ENCODE measurements at regions not wholly inside any gene's neighbourhood (a gene's known extent, or its start where the extent isn't known, plus 50 kb on each side); places are given as distances from the start of the nearest gene placed in this dataset.
"Not testable (repeated sequence)": the region's sequence is repeated elsewhere in the genome, so short reads cannot be mapped to it uniquely, and the experiment has no call there.

DNA sequence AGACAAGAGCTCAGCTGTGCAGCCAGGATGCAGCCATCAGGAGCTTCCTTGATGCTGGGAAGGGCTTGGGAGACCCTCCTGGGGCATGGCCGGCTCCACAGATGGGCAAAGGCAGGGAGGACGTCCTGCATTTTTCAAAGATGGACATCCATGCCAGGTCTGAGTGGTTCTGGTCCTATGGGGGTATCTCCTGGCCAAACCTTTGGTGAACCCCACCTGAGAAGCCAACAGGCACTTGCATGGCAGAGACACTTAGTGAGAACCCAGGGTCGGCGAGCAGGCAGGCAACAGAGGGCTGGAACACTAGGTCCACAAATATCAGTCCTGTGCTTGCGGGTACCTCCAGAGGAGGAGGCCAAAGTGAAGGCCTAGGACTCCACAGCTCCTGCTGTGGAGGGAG, 70.0 kb downstream of the KCTD15 start:
- no peak for DNase-seq (ENCODE audit: low spot score)

DNA sequence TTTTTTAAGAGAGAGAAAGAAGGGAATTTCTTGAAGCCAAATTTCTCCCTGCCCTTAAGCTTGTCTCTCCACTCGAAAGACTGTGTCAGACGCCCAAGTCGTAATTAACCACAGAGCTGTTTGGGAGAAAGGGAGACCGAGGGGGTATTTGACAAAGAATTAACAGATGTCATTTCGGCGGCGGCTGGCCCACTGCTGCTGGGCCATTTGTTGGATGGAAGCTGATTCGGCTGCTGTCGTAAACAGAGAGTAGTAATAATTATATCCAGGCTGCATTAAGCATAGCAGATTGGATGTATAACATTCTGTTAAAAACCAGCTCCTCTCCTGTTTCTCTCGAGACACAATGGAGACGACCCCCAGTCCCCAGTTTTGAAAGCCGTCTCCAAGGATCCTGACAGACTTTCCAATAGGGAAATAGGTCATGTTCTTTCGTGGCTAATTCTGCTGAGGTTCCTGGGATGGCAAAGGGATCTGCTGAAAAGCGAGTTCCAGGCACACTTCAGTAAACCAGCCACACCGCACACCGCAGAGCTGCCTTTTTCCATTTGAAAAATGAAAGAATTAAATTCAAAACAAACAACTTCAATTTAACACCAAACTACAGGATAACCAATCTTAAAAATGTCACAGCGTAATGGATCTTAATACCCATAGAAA, 71.5 kb downstream of the KCTD15 start:
- DNase-seq (ENCODE audit: low spot score), result no peak

DNA sequence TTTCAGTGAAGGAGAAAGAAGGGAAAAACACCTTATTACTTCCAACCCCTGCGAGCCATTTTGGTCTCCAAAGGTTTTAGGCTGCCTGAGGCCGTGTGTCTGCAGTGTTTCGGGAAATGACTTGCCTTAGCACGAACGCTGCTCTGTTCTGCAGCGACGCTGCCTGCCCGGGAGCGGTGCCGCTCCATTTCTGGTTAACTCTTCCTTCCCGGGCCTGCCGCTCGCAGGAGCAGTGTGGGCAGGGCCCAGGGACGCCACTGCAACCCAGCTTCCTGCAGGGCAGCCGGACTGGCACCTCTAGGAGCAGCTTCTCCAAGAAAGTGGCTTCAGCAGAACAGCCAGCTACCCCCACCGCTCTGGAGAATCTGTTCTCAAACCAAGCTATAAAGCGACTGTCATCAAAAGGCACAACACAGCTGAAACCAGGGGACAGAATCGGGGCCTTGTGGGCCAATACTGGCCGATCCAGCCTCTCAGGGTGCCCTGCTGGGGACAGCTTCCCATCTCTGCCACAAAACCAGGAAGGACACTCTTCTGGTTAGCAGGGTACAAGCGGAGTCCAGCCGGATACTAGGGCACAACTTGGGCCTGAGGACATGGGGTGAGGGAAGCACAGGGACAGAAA, 72.2 kb downstream of the KCTD15 start:
- DNase-seq (ENCODE audit: low spot score), result peak; percentile 71

DNA sequence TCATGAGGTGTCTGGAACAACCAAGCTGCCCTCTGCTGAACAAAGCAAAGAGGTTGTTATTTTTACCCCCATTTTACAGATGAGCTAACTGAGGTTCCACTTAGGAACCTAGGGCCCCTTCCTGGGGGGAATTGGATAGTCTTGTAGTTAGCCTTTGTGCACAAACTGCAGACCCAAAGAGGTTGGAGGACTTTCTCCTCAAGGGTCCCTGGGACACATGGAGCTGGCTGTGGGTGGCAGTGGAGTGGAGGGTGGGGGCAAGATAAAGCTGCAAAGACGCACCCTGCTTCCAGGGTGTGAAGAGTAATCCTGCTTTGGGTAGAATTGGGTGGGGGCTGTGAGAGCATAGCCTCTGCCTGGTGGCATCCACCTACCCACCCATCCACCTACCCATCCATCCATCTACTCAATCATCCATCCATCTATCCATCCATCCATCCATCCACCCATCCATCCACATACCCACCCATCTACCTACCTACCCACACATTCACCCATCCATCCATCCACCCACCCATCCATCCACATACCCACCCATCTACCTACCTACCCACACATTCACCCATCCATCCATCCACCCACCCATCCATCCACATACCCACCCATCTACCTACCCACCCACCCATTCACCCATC, 73.7 kb downstream of the KCTD15 start:
- DNase-seq (ENCODE audit: low spot score), result not testable (repeated sequence)

DNA sequence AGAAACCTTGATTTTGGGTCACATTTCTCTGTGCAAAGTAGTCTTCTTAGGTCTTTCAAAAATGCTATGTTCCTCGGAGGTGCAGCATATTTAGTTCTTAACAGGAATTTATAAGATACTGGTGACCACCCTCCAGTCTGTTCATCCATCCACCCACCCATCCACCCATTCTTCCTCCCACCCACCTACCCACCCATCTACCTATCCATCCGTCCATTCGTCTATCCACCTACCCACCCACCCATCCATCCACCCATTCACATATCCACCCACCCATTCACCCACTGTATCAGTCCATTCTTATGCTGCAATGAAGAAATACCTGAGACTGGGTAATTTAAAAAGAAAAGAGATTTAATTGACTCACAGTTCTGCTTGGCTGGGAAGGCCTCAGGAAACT, 74.9 kb downstream of the KCTD15 start:
- no peak for DNase-seq (ENCODE audit: low spot score)

DNA sequence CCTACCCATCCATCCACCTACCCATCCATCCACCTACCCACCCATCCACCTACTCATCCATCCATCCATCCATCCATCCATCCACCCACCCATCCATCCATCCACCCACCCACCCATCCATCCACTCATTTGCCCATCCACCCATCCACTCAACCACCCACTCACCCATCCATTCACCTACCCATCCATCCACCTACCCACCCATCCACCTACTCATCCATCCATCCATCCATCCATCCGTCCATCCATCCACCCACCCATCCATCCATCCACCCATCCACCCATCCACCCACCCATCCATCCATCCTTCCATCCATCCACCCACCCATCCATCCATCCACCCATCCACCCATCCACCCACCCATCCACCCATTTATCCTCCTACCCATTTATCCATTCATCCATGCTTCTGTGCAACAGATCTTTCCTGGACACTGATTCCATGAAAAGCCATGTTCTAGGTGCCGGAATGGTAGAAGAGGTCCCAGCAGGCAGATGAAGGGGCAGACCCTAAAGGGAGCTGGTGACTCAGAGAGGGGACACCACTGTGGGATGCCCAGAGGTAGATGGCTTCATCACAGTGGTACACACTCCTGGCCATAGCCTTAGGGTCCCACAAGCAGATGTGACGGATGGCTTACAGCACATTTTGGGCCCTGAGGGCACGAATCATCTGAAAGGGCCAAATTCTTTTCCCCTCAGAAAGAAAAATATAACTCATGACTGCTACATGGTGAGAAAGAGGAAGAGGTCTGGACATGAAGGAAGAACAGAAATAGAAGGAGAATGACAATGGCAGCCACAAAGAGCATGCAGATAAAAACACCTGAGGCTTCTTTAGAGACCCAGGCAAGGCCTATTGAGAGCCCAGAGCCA, 76.0 kb downstream of the KCTD15 start:
- no peak for DNase-seq (ENCODE audit: low spot score)

DNA sequence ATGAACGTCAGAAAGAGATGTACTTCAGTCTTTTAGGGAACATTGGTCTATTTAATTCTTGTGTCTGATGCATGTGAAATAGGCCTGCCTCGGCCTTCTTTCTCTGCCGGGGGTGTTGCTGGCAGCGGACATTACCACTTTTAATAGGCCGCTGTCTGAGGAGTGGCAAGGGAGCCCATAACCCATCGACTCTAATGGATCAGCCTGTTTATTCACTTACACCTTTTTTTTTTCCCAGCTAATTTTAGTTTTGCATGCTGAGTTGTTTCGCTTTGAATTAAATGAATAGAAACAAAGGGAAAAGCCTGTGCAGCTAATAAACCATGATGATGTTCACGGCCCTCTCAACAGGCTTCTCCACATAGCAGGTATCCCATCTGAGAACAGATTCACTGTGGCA, 78.4 kb downstream of the KCTD15 start:
- DNase-seq (ENCODE audit: low spot score), result no peak

DNA sequence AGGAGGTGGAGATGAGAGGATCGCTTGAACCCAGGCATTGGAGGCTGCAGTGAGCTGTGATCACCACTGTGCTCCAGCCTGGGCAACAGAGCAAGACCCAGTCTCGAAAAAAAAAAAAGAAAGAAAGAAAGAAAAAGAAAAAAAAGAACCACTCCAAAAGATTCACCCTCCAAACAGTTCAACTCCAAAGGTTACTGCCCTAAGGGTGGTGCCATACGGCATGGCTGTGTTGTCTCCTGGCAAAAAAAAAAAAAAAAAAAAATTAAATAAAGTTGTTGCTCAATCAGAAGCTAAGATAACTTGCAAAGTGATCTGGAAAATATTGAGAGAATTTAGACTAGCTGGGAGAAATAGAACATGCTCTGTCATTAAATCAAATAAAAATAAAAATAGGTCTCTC, 79.5 kb downstream of the KCTD15 start:
- DNase-seq (ENCODE audit: low spot score), result no peak

DNA sequence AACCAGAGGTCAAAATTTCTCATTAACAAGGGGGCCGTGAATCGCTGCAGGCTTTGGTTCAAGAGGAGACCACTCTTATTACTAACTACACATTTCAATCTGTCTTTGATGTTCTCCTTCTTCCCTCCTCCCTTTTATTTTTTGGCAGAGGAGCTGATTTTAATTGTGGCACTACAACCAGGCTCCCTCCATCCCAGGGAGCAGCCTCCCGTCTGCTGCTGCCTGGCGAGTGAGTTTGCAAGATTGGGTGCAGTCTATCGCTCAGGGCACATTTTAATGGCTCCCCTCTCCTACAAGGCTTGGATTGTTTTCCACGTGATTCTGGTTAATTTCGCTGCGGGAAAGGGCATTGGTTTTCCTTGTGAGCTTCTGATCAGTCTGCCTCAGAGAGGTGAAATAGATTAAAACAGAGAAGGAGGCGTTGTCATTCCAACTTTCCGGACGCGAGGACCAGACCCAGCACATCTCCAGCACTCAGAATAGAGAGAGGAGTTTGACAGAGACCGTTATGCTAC, 81.4 kb downstream of the KCTD15 start:
- DNase-seq (ENCODE audit: low spot score), result no peak

DNA sequence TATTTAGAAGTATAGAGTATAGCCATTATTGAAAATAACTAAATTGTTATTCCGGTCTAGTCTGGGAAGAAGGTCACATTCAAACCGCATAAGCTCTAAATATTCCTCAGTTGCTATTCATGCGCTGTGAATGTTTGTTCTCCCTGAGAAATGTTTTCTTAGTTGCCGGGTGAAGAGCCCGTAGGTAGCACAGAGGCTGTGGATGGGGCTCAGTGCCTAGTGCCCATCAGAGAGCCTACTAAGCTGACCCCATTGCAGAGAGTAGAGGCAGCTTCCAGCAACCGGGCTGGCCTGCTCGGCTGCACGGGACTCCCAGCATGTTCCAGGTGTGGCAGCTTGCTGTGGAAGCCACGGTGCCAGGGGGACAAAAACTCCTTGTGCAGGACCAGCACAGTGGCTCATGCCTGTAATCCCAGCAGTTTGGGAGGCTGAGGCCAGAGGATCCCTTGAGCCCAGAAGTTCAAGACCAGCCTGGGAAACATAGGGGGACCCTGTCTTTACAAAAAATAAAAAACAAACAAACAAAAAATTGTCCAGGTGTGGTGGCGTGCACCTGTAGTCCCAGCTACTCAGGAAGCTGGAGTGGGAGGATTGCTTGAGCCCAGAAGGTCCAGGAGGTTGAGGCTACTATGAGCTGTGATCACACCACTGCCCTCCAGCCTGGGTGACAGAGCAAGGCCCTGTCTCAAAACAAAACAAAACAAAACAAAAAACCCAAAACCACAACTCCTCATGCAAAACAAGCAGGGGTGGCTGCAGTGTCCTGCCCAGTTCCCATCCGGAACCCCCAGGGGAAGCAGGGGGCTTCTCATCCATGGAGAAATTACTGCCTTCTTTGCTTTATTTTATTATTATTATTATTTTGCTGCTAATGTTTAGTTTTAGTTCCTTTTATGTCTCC, 82.5 kb downstream of the KCTD15 start:
- DNase-seq (ENCODE audit: low spot score), result no peak

DNA sequence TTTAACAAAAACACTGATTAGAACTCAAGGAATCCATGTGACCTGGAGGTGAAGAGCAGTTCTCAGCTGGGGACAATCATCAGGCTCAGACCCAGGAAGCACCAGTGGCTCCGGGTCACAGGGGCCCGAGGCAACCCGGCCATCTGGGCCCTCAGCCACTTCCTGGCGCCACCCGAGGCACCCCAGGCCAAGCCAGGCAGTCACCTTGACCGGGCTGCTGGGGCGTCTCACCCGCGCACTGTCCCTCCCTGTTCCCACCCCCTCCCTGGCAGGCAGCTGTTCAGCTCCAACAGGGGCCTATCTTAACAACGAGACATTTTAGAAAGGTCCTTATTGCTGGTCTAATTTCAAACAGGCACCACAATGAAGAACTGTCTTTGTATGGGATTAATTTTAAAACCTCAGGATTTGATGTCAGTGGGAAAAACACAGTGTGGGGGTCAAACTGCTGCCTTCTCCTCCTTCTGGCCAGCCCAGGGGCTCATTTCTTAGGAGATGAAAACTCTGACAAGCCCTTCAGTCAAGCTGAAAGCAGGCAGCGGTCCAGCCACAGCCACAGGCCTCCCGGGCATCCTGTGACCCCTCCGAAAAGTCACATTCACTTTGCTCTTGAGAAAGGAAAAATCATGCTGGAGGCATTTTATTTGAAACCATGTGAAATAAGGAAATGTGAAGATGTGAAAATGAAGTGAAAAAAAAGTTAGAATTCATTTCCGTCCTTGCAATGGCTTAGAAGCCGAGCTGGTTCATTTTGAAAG, 83.3 kb downstream of the KCTD15 start:
- DNase-seq (ENCODE audit: low spot score), result no peak

DNA sequence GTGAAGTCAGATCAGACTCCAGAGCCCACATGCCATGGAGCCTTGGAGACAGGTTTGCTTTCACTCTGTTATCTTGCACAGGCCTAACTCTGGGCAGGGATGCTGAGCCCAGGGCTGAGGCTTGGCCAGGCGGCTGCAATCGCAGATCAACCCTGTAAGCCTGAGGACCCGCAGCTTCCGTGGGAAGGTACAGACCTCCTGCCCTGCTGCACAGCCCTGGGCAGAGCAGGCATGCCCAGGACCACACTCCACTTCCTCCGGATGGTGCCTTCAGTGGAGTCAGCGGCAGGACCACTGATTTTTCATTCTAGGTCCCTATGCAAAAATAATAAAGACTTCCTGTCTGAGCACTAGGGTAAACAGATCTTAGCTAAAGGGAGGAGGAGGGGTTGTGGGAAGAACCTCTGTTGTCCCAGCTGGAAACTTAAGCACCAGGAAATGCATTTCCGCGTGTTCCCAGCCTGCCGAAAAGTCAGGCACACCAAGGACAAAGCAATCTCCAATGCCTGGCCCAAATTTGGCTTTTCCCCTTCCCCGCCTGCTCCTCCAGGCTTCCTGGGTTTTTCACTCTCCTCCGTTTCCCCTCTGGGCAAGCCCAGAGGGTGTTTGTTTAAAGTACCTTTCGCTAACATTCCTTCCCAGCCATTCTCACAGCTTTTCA, 87.3 kb downstream of the KCTD15 start:
- DNase-seq (ENCODE audit: low spot score), result peak; percentile 46

DNA sequence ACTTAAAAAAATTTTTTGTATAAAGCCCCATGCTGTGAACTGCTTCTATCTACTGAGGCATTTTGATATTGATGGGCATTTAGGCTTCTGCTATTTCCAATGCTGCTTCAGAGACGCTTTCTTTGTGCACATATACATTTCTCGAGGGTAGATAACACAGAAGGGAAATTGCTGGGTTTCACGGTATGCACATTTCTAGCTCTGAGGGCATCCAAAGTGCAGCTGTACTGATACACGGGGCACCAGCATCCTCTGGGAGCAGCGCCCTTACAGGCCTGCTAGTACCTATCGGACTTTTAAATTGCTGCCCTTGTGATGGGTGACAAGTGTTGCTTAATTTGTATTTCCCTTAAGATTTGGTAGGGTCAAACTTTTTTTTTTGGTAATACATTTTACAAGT, 88.6 kb downstream of the KCTD15 start:
- no peak for DNase-seq (ENCODE audit: low spot score)

DNA sequence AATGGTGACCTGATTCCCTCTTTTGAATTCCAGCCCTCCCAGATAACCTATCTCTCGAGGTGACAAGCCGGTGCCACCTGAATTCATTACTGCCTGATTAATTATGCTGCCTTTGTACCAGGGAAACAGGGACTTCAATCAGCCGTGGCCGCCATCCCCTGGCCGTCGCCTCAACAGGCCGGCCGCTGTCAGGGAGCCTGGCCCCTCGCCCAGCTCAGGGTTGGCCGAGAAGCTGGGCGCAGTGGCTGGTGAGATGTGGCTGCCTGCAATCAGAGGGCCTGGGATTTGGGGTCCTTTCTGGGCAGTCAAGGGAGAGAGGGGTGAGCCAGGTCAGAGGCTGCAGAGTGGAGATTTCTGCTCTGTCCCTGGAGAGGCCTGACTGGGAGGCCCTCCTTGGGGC, 91.2 kb downstream of the KCTD15 start:
- DNase-seq (ENCODE audit: low spot score), result no peak

DNA sequence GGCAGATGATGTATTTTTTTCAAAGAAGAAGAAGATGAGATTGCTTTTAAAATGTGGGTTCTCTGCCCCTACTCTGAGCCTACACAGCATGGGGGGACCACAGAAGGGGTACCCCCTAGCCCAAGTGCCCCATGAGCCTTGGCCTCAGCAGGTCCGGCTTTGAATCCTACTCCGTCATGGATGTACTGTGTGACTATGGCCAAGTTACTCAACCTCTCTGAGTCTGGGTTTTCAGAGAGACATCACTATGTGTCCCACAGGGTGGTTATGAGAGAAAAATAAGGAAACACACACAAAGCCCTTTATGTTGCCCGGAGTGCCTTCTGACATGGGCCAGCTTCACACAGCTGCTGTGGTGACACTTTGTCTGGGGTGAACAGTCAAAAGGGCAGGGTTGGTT, 92.0 kb downstream of the KCTD15 start:
- no peak for DNase-seq (ENCODE audit: low spot score)

DNA sequence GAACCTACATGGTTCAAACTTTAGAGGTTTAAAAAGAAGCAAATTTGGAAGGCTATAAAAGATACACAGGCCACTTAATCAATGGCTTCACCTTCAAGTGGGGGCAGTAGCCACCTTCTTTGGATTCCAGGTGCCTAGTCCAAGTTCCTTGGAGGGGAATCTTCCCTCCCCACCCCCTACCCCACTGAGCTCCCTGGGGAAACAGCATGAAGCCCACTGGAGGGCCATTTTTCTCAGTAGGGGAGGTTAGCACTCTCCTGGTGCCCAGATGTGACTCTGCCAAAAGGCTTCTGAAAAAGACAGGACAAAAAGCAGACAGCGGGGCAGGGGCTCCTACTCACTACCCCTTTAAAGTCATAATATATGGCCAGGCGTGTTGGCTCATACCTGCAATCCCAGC, 93.9 kb downstream of the KCTD15 start:
- DNase-seq (ENCODE audit: low spot score), result no peak

DNA sequence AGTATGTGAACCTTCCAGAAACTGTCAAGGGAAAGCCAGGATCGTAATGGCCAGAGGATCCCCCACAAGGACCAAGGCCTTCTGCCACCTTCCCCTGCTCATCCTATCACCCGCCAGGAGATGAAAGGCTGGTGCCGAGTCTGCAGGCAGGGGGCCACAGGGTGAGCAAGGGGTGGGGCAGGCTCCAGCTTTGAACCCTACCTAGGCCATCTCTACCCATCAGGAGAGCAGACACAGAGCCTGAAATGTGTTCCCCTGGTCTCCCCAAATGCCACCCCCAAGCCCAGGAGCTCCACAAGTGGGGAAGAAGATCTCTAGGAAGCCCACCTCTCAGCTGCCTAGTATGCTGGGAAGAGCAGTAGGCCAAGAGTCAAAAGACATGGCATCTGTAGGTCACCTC, 95.1 kb downstream of the KCTD15 start:
- no peak for DNase-seq (ENCODE audit: low spot score)

DNA sequence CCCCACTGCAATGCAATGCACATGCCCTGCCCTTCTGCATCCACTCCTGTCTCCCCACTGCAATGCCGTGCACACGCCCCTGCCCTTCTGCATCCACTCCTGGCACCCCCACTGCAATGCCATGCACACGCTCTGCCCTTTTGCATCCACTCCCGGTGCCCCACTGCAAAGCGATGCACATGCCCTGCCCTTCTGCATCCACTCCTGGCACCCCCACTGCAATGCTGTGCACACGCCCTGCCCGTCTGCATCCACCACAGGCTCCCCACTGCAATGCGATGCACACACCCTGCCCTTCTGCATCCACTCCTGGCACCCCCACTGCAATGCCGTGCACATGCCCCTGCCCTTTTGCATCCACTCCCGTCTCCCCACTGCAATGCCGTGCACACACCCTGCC, 98.1 kb downstream of the KCTD15 start:
- no peak for DNase-seq (ENCODE audit: low spot score)

DNA sequence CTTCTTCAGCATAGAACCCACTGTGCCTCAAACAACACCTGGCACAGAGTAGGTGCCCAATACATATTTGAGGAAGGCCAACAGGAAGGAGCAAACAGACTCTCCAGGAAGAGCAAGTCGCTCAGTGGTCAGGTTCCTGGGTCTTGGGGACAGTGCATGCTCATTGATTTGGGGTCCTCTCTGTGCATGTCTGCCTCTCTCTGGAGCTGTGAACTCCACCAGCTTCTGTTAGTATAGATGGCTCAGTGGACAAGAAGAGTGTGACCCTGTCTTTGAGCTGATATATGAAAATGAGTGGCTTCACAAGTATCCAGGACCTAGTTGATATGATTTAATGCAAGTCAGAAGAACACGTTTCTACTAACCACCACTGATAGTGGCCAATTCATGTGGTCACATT, 98.7 kb downstream of the KCTD15 start:
- no peak for DNase-seq (ENCODE audit: low spot score)

DNA sequence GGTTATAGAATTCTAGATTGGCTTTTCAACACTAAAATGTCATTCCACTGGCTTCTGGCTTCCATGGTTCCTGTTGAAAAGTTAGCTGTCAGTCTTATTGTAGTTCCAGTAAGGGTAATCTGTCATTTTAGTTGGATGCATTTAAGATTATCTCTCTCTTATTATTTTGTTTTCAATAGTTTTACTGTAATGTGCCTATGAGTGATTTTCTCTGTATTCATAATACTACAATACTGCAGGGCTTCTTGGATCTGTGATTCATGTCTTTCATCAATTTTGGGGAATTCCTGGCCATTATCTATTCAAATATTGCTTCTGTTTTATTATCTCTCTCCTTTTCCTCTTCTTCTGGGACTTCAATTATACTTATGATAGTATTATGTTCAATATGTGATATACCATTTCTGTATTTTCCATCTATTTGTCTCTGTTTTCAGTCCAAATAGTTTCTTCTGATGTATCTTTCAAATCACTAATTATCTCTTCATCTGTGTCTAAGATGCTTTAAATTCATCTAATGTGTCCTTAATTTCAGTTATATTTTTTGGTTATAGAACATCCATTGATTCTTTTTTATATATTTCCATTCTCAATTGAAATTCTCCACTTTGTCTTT, 101.5 kb downstream of the KCTD15 start:
- no peak for DNase-seq (ENCODE audit: low spot score)

Data from iPS-NIHi11 (cell line).